ENCODE measurements at regions not wholly inside any gene's neighbourhood (a gene's known extent, or its start where the extent isn't known, plus 50 kb on each side); places are given as distances from the start of the nearest gene placed in this dataset.

GRCh38 chr10:36638462-36639155 lies 486.8 kb upstream of the ANKRD30A start:
- no peak for DNase-seq (ENCODE audit: low read depth in 2 of 3, low spot score in 2 of 3)

- DNase-seq (ENCODE audit: low read depth in 2 of 3, low spot score in 2 of 3) = no peak
These were observed 488.5 kb upstream of the ANKRD30A start for GRCh38 chr10:36636879-36637278.

GRCh38 chr10:36636285-36636839 lies 489.0 kb upstream of the ANKRD30A start:
- DNase-seq (ENCODE audit: low read depth in 2 of 3, low spot score in 2 of 3) = no peak

GRCh38 chr10:36634916-36635315 lies 490.5 kb upstream of the ANKRD30A start:
- DNase-seq (ENCODE audit: low read depth in 2 of 3, low spot score in 2 of 3) = no peak

GRCh38 chr10:36630267-36630666 lies 495.1 kb upstream of the ANKRD30A start:
- DNase-seq (ENCODE audit: low read depth in 2 of 3, low spot score in 2 of 3) = no peak

GRCh38 chr10:36629476-36629875 lies 495.9 kb upstream of the ANKRD30A start:
- no peak for DNase-seq (ENCODE audit: low read depth in 2 of 3, low spot score in 2 of 3)

GRCh38 chr10:36624551-36625100 lies 500.8 kb upstream of the ANKRD30A start:
- DNase-seq (ENCODE audit: low read depth in 2 of 3, low spot score in 2 of 3) = no peak

GRCh38 chr10:36621346-36621745 lies 504.1 kb upstream of the ANKRD30A start:
- no peak for DNase-seq (ENCODE audit: low read depth in 2 of 3, low spot score in 2 of 3)

GRCh38 chr10:36612436-36612835 lies 513.0 kb upstream of the ANKRD30A start:
- no peak for DNase-seq (ENCODE audit: low read depth in 2 of 3, low spot score in 2 of 3)

GRCh38 chr10:36608866-36609265 lies 516.5 kb upstream of the ANKRD30A start:
- DNase-seq (ENCODE audit: low read depth in 2 of 3, low spot score in 2 of 3) = no peak

GRCh38 chr10:36608251-36608650 lies 517.1 kb upstream of the ANKRD30A start:
- DNase-seq (ENCODE audit: low read depth in 2 of 3, low spot score in 2 of 3) = no peak

GRCh38 chr10:36606234-36606839 lies 519.1 kb upstream of the ANKRD30A start:
- no peak for DNase-seq (ENCODE audit: low read depth in 2 of 3, low spot score in 2 of 3)

- no peak for DNase-seq (ENCODE audit: low read depth in 2 of 3, low spot score in 2 of 3)
These were observed 521.1 kb upstream of the ANKRD30A start for GRCh38 chr10:36604316-36604715.

- DNase-seq (ENCODE audit: low read depth in 2 of 3, low spot score in 2 of 3) = no peak
These were observed 521.7 kb upstream of the ANKRD30A start for GRCh38 chr10:36603688-36604087.

GRCh38 chr10:36602374-36602773 lies 523.0 kb upstream of the ANKRD30A start:
- no peak for DNase-seq (ENCODE audit: low read depth in 2 of 3, low spot score in 2 of 3)

- no peak for DNase-seq (ENCODE audit: low read depth in 2 of 3, low spot score in 2 of 3)
These were observed 527.6 kb upstream of the ANKRD30A start for GRCh38 chr10:36597756-36598320.

GRCh38 chr10:36592964-36593363 lies 532.4 kb upstream of the ANKRD30A start:
- DNase-seq (ENCODE audit: low read depth in 2 of 3, low spot score in 2 of 3) = no peak

GRCh38 chr10:36591436-36591835 lies 534.0 kb upstream of the ANKRD30A start:
- DNase-seq (ENCODE audit: low read depth in 2 of 3, low spot score in 2 of 3) = no peak

- no peak for DNase-seq (ENCODE audit: low read depth in 2 of 3, low spot score in 2 of 3)
These were observed 541.7 kb upstream of the ANKRD30A start for GRCh38 chr10:36583690-36584089.

GRCh38 chr10:36581237-36581636 lies 544.2 kb upstream of the ANKRD30A start:
- no peak for DNase-seq (ENCODE audit: low read depth in 2 of 3, low spot score in 2 of 3)

GRCh38 chr10:36578306-36578705 lies 547.1 kb upstream of the ANKRD30A start:
- DNase-seq (ENCODE audit: low read depth in 2 of 3, low spot score in 2 of 3) = no peak

- no peak for DNase-seq (ENCODE audit: low read depth in 2 of 3, low spot score in 2 of 3)
These were observed 548.3 kb upstream of the ANKRD30A start for GRCh38 chr10:36577126-36577525.

All from activated CD8-positive, alpha-beta memory T cell treated with anti-CD3 and anti-CD28 coated beads for 48 hours (primary cell).